Fibroblast of lung (primary cell): ENCODE measurements at regions not wholly inside any gene's neighbourhood (a gene's known extent, or its start where the extent isn't known, plus 50 kb on each side); places are given as distances from the start of the nearest gene placed in this dataset.

Experiments
- CTCF ChIP-seq, 2 donors: IDR thresholded peaks in 1 of 2; conservative IDR thresholded peaks in 1 of 2; 1 replicate in 1 of 2; 2 replicates in 1 of 2; pipeline ENCODE4 v1.5.1; 2011 to 2012; ENCODE audit warnings: low read length in 2 of 2, control low read depth in 1 of 2, inconsistent platforms in 1 of 2, low read depth in 1 of 2, mild to moderate bottlenecking in 1 of 2
- EZH2 ChIP-seq: IDR thresholded peaks from 2 replicates; pipeline ENCODE4 v1.5.1; 2012; ENCODE audit warnings: low read length, control low read depth, mild to moderate bottlenecking; ENCODE audit errors: missing control alignments

DNA sequence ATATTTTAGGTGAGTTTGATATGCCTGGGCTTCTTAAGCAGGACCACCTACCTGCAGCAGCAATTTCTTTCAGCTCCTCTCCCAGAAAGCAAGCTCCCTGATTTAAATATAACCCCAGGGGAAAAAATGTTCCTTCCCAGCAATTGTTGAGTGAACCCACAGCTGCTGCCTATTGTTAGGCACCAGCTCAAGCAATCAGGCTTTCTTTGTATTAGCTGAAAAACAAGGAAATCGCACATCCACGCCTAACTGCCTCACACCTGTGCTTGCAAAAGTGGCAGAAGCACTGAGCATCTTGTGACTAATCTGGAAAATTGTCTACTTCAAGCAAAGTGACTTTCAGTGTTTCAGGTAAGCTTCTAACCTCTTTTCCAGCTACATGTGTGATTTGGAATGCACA, 432.2 kb downstream of the SMARCA1 start:
- TF ChIP-seq CTCF (conservative IDR thresholded peaks at IDR 0.05 in 1 of 2, IDR thresholded peaks at IDR 0.05 in 1 of 2; ENCODE audit: low read depth in 1 of 2, low read length in 2 of 2) (no peak), EZH2 (no peak)
